Stimulated activated CD4-positive, alpha-beta T cell treated with anti-CD3 and anti-CD28 coated beads, Interleukin-4, amount 100 ng/mL, for 48 hours (primary cell): ENCODE measurements at regions not wholly inside any gene's neighbourhood (a gene's known extent, or its start where the extent isn't known, plus 50 kb on each side); places are given as distances from the start of the nearest gene placed in this dataset.

Experiments
- DNase-seq, 2 donors: peaks; one replicate each; pipeline ENCODE4 v3.0.0-alpha.2; 2020; ENCODE audit warnings: low read depth in 2 of 2

DNA sequence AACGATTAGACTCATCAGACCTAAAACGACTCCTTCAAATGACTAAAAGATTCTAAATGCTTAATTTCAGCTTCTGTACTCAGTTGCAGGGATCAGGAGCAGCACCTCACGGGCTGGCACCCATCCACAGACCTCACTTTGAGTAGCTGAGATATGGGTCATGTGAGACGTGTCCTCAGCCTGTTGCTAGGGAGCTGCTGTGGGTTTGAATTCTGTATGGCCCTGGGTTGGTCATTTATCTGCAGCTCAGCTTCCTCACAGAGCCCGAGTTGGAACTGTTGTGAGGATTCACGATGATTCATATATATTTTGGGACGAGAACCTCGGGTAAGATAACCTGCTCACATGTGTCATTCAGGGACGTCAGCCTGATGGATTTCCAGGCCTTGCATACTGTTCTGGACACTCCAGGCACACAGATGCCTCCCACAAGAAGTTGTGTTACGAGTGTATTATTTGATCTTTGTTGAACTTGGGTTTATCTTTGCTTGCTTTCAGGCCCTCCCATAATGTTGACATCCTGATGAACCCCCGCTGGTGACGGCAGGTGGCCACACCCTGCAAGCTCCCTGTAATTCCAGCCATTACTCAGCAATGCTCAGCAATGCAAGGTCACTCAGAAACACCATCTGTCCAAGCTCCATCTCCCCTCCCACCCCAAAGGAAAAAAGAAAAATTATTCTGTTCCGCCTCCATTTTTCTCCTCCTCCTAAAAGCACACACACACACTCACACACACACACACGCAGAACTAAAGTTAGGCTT lies 137.6 kb downstream of the RBFOX3 start:
- DNase-seq: no peak

DNA sequence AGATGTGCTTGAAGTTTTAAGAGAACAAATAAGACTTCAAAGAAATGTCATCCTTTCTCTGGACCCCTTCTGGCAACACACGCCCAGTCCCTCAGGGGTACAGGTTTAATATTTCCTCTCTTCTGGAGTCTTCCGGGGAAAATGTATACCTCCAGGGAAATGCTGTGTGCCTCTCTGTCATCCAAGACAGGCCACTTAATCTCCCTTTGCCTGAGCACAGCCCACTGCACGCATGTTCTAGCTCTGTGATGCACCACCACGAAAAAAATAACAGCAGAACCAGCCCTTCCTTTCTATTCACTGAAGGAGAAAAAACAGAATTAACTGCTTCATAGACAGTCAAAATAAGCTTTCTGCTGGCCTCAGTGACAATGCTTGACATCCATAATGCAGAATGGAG lies 140.1 kb downstream of the RBFOX3 start:
- no peak for DNase-seq

DNA sequence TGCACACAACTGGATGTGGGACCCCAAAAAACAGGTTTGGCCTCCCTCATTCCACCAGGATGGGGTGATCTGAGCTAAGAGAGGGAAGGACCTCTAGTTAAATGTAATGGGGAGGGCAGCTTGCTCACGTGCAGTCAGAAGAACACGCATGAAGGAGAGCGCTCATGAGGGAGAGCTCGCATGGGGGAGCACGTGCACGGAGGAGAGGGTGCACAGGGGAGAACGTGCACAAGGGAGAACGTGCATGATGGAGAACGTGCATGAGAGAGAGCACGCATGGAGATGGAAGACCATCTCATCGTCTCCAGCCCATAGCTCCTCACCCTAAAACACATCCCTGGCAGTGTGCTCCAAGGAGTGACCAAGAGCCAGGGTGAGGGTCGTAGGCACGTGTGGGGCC lies 141.2 kb downstream of the RBFOX3 start:
- DNase-seq: no peak

DNA sequence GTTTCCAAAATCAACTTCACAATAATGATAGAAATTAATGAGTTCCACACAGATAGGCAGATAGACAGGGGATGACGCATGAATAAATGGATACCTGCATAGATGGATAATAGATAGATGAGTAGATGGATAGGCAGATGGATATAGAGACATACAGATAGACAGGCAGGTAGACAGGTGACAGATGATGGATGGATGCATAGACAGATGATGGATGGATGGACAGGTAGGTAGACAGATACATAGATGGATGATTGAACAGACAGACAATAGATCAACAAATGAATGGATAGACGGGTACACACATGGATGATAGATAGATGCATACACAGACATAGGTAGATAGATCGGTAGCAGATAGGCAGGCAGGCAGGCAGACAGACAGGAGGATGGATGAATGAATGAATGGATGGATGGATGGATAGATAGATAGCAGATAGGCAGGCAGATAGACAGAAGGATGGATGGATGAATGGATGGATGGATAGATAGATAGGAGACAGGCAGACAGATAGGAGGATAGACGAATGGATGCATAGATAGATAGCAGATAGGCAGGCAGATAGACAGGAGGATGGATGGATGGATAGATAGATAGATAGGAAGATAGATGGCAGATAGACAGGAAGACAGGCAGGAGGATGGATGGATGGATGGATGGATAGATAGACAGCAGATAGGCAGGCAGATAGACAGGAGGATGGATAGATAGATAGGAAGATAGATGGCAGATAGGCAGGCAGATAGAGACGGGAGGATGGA lies 142.5 kb downstream of the RBFOX3 start:
- no peak for DNase-seq

DNA sequence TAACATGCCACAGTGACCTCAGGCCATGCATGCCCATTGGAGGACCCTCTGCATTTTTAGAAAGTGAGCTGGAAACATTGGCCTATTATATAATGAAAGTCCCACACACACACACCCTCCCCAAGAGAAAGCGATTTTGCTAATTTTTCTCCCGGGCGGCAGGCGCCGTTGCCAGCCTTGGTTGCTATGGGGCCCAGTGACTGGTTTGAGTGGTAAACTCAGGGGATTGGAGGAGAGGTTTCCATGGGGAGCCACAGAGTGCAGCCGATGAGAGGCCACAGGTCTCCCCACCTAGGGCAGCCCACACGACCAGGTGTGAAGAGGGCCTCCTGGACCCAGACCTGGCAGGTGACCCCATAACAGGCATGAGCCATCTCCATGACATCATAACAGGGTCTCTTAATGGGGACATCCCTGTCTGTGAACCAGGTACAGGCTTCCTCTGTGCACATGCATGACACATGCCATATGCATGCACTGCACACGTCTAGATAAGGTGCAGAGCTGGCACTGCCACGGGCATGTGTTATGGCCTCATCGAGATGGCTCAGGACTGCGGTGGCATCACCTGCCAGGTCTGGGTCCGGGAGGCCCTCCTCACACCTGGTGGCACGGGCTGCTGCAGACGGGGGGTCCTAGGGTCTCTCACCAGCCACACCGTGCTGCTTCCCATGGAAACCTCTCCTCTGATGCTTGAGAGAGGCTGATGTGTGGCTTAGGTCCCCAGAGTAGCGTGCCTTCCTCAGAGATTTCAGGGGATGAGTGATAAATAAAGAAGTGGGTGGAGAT lies 144.1 kb downstream of the RBFOX3 start:
- DNase-seq: no peak

DNA sequence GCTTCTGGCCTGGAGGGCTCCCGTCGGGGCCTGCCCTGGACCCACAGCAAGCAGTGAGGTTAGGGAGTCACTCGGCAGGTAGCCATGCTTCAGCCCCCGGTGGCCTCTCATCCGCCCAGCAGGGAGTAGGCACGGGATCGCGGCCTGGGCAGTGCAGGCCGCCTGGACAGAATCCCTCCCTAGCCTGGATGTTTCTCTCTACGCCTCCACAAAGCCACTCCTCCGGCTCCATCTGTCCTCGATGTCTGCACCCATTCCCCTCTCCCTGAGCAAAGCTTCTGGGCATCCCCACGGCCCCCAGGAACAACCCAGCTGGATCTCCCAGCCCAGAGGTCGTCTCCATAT lies 145.2 kb downstream of the RBFOX3 start:
- no peak for DNase-seq

DNA sequence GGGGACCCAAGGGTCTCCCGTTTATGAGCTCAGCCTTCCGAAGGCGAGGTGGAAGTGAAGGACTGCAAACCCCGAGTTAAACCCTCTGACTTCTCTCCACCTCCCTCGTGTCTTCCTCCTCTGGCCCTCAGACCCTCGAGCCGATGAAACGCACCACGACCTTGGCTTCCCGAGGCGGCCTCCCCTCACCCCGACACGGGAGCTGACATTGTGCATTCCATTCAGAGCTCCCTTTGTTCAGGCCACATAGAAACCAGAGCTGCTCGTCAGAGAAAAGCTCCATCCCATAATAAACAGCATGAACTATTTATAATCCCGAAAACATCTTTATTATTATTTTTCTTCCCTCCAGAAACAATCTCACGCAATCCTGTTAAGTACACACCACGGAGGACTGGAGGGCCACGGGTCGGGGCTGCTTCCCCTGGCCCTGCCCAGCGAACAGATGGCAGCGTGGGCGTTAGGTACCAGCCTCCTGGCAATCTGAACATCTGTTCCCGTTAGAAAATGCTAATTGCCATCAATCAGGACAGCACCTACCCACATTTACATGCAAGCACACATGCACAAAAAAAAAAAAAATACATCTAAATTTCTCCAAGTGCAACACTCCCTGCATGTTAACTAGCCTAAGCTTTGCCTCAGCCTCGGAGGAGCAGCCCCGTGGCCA lies 145.7 kb downstream of the RBFOX3 start:
- no peak for DNase-seq

DNA sequence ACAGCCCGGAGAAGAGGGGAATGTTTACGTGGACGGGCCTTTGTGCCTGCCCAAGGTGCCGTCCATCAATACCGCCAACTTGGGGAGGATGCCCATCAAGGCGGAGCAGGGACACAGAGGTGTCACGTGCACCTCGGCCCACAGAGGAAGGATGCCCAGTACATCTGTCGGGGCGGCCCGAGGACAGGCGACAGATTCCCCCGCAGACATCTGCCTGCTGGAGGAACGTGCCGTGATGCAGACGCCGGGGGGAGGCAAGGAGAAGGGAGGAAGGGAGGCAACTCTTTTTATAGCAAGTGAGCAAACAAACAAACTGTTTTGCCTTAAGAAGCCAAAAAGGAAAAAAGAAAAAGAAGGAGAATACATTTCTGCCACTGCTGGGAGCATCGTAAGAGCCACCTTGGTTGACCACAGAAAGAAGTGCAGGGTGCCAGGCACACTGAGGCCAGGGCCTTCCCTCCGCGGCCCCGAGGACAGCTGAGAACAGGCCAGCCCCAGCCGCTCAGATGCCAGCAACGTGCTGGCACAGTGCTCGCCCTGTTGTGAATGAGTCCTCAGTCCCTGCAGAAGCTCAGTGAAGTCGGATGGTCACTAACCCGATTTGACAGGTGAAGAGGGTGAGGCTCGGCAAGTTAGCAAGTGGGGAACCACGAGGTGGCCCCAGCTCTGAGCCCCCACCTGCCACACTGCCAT lies 146.4 kb downstream of the RBFOX3 start:
- DNase-seq: no peak

DNA sequence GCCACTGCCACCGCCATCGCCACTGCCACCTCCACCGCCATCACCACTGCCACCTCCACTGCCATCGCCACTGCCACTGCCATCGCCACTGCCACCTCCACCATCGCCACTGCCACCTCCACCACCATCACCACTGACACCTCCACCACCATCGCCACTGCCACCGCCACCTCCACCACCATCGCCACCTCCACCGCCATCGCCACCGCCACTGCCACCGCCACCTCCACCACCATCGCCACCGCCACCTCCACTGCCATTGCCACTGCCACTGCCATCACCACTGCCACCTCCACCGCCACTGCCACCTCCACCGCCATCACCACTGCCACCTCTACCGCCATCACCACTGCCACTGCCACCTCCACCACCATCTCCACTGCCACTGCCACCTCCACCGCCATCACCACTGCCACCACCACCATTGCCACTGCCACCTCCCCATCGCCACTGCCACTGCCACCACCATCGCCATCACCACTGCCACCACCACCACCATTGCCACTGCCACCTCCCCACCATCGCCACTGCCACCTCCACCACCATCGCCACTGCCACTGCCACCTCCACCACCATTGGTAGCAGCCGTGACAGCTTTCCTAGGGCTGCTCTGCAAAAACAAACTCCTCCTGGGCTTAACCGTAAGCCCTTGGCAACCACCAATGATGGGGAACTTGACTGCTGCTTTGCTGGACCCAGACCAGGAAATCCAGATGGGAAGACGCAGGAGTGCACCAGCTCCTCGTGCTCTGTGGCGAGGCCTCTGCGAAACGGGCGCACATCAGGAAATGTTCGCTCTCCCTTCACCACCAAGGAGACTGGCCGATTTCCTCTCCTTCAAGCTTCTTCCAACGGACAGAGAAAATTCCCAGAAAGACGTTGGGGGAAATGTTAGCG lies 147.2 kb downstream of the RBFOX3 start:
- no peak for DNase-seq

DNA sequence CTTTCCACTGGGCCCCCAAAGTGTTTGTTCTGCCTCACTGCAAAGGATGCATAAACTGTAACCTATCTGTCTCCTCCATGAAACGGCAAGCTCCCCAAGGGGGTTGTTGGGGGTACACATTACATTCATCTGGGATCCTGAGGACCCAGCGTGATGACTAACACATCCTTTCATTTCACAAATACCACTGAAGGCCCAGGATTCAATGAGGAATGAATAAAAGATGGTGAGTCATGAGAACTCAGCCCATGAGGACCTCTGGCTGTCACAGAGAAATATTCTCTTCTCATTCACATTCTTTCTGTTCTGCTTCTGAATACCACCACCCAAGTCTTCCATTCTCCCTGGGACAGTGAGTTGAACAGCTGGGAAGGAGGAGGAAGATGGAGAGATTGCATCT lies 149.8 kb downstream of the RBFOX3 start:
- no peak for DNase-seq

DNA sequence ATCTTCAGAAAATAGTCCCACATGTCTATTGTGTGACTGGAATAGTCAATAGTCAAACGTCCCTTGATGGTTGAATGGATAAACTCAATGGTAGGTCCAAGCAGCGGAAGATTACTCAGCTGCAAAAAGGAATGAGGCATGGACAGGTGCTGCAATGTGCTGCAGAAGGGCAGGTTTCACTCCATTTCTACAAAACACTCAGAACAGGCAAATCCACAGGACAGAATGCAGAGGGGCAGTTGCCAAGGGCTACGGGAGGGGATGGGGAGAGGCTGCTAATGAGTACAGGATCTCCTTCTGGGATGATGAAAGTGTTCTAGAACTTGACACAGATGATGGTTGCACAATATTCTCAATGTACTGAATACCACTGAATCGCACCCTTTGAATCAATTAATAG lies 151.0 kb downstream of the RBFOX3 start:
- DNase-seq: no peak

DNA sequence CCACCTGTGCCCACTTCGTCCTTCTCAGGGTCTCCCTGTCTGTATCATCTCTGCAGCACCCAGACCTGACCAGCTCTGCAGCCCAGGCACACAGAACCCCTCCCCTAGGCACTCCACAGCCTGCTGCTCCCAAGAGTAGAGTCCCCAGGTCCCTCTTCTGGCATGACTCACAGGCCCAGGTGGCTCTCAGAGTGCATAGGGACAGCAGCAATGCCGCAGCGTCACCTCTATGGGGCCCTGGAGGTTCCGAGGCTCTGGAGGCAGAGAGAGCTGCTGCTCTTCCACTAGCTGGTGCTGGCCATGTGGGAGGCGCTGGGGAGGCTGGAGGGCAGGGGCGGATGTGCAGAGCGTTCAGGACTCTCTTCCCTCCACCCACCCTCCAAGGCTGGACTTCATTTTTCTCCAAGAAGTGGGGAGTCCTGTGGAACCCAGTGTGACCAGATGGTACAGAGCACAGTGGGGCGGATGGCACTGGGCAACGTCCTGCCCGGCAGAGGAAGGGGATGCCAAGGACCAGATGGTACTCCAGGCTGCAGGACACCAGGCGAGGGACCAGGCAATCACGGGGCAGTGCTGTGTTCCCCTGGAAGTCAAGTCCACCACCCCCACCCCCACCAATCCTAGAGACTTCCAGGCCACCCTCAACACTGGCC lies 151.7 kb downstream of the RBFOX3 start:
- DNase-seq: no peak

DNA sequence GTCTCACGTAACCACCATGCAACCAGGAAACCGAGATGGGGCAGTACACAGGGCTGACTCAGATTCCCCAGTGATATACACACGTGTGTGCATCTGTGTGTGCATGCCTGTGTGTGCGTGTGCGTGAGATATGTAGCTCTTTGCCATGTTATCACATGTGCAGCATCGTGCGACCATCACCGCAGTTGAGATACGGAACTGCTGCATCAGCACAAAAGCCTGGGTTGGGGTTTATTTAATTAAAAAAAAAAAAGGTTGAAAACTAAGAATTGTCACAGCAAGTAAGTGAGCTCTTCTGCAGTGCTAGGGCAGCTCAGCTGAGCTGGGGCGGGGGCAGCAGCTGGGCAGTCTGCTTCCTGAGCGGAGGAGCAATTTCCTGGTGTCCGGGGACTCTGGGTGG lies 152.5 kb downstream of the RBFOX3 start:
- no peak for DNase-seq

DNA sequence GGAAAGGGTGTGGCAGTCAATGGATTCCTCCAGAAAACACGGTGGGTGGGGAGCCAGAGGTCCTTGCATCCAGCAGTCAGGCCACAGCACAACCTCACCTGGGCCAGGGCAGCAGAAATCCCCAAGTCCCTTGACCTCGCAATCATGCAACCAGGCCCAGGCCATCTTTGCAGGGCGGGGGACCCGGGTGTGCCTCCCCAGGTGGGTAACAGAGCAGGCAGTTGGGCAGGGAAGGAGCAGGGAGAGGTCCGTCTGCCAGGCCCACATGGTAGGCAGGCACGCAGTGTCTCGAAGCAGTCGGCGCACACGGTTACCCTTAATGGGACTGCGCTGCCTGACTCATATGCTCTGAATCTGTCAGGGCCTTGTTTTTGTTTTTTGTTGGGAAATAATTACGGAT lies 153.0 kb downstream of the RBFOX3 start:
- DNase-seq: no peak

DNA sequence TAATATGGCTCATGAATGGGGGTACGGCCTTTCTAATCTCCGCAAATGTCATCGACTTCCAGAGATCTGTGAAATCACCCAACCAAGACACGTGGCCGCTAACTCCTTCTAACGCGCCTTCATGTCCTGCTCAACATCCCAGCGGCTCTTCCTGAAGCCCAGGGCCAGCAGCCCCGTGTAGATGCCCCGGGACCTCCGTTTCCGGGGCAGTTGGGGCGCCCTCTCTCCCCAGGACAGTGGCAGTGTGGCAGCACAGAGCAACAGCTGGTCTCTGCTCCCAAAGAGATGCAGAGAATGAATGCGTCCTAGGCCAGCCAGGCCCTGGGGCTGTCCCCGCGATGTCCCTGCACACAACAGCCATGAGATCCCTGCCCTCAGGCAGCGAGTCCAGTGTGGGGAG lies 153.5 kb downstream of the RBFOX3 start:
- no peak for DNase-seq

DNA sequence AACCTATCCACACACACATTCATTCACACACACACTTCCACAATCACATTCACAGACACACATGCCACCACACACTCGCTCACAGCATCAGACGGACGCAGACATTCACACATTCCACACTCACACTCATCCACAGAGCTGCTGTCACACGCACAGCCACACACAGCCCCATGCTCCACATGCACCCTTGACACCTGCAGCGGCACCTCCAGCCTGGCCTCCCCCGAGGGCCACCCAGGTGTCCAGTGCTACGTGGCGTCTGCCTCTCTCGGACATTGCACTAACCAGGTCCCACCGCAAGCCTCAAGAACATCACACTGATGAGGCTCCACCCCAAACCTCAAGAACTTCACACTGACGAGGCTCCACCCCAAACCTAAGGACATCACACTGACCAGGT lies 155.2 kb downstream of the RBFOX3 start:
- no peak for DNase-seq

DNA sequence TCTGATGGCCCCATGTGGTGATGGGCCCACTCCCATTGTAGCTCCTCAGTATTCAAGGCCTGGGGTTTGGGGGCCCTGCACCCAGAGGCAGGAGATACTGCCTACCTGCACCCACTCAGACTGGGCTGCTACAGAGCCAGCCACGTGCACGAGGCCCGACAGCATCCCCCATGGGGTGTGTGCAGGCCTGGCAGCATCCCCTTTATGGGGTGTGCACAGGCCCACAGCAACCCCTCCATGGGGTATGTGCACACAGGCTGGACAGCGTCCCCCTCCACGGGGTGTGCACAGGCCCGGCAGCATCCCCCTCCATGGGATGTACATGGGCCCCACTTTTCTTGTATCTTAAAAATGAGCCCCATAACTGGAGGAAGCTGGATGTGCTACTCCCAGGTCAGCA lies 156.0 kb downstream of the RBFOX3 start:
- DNase-seq: no peak

DNA sequence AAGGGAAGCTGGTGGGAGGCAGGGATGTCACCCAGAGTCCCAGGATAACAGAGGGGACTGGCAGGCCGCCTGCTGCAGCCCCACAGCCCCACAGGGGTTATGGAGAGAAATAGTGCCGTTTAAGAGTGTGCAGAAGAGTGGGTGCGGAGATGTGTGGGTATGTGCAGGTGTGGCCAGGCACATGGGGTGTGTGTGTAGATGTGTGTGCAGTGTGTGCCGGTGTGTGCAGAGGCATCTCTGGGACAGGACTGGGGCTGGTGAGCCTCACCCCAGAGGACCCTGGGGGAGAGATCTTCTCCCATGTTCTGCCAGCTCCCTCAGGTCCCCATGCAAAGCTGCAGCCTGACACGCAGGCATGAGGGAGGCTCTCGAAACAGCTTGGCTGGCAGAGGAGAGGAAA lies 157.4 kb downstream of the RBFOX3 start:
- DNase-seq: no peak

DNA sequence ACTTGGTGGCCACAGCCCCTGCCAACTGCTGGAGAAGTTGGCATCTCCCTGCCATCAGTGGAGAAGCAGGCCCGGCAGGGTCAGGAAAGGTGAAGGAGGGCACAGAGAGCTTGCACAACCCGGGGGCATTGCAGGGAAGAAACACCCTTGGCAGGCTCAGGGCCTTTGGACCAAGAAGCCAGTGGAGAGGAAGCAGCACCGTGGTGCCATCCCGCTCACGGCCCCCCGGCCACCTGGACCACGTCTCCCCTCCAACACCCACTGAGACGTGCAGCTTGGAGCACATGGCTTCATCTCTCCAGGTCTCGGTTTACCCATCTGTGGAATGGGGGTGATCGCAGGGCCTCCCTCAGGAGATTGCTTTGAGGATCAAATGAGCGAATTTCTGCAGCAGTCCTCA lies 158.1 kb downstream of the RBFOX3 start:
- DNase-seq: no peak

DNA sequence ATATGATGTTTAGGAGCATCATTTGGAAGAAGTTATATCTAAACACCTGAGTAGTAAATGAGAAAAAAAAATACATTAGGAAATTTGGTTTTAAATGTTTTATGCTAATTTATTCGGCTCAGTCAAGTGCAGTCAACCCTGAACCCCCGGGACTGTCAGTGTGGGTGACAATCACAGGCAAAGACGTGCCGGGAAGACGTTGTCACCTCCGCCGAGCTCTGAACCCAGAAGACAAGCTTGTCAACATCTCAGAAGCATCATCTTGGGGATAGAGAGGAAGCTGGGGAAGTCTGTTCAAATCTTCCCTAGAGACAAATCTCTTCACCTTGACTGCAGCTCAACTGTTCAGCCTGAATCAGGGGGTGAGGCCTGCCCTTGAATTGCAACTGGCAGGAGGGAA lies 159.7 kb downstream of the RBFOX3 start:
- no peak for DNase-seq
